ENCODE measurements at regions not wholly inside any gene's neighbourhood (a gene's known extent, or its start where the extent isn't known, plus 50 kb on each side); places are given as distances from the start of the nearest gene placed in this dataset.

GRCh38 chr2:240226672-240227537 lies 86.4 kb upstream of the OTOS start:
- H3K9me3 ChIP-seq, result no peaks in the 10 kb centered on the region
- DNase-seq, result peak in 1 of 2 donors; percentile 44
- peak in 1 of 2 donors; percentile 59 for ATAC-seq
- H3K36me3 ChIP-seq, result no peaks in the 10 kb centered on the region
- no peaks in the 10 kb centered on the region for H3K27me3 ChIP-seq
- peak overlapping the region in 1 of 4 donors; percentile 9 for H3K27ac ChIP-seq
- H3K4me3 ChIP-seq, result no peak overlapping the region
- in situ Hi-C loops (cut with MboI; ENCODE audit: low sequenced_read_pairs in 4 of 4), result loop anchor here in 3 of 4 donors (5.0 to 25.0 kb wide), 3 partner anchors 198 to 210 kb away; partner anchors contain the start of gene GPC1 (in 2 of the 3)
- TF ChIP-seq POLR2A (IDR thresholded peaks at IDR 0.05), result no peak
- TF ChIP-seq CTCF (IDR thresholded peaks at IDR 0.05 in 4 of 5, conservative IDR thresholded peaks at IDR 0.05 in 1 of 5), result no peak
- intact Hi-C loops (cut with DNase I; ENCODE audit: low total_unique reads), result no loop called here
- H3K4me1 ChIP-seq, result peaks cover 4 to 7% of the 10 kb centered on the region in 2 donors

- Histone ChIP-seq H3K36me3 (no peaks in the 10 kb centered on the region), H3K27me3 (no peaks in the 10 kb centered on the region), H3K4me3 (no peak overlapping the region), H3K9me3 (no peaks in the 10 kb centered on the region), H3K27ac (peak overlapping the region in 1 of 4 donors; percentile 9), H3K4me1 (peaks cover 4 to 5% of the 10 kb centered on the region in 2 donors)
- no peak for TF ChIP-seq CTCF (IDR thresholded peaks at IDR 0.05 in 4 of 5, conservative IDR thresholded peaks at IDR 0.05 in 1 of 5)
- no peak for TF ChIP-seq POLR2A (IDR thresholded peaks at IDR 0.05)
- in situ Hi-C loops (cut with MboI; ENCODE audit: low sequenced_read_pairs in 4 of 4) (loop anchor here in 3 of 4 donors (5.0 to 25.0 kb wide), 3 partner anchors 197 to 210 kb away; partner anchors contain the start of gene GPC1 (in 2 of the 3)), intact Hi-C loops (cut with DNase I; ENCODE audit: low total_unique reads) (no loop called here)
- no peak for DNase-seq
- no peak for ATAC-seq
Measured at GRCh38 chr2:240227538-240228428, 87.3 kb upstream of the OTOS start.

- H3K36me3 ChIP-seq, result no peaks in the 10 kb centered on the region
- no peak overlapping the region for H3K4me3 ChIP-seq
- peaks cover 3 to 4% of the 10 kb centered on the region in 2 donors for H3K4me1 ChIP-seq
- H3K27ac ChIP-seq, result no peak overlapping the region
- TF ChIP-seq CTCF (IDR thresholded peaks at IDR 0.05 in 4 of 5, conservative IDR thresholded peaks at IDR 0.05 in 1 of 5) (no peak), POLR2A (IDR thresholded peaks at IDR 0.05) (no peak)
- ATAC-seq, result no peak
- DNase-seq, result no peak
- in situ Hi-C loops (cut with MboI; ENCODE audit: low sequenced_read_pairs in 4 of 4), result loop anchor here in 3 of 4 donors (5.0 to 25.0 kb wide), 3 partner anchors 196 to 208 kb away; partner anchors contain the start of gene GPC1 (in 2 of the 3)
- H3K9me3 ChIP-seq, result no peaks in the 10 kb centered on the region
- intact Hi-C loops (cut with DNase I; ENCODE audit: low total_unique reads), result no loop called here
- no peaks in the 10 kb centered on the region for H3K27me3 ChIP-seq
Measured at GRCh38 chr2:240229005-240229404, 88.5 kb upstream of the OTOS start.

GRCh38 chr2:240229603-240230235 lies 89.3 kb upstream of the OTOS start:
- no peak overlapping the region for H3K4me3 ChIP-seq
- no peaks in the 10 kb centered on the region for H3K27me3 ChIP-seq
- H3K9me3 ChIP-seq, result no peaks in the 10 kb centered on the region
- H3K4me1 ChIP-seq, result peaks cover 9 to 11% of the 10 kb centered on the region in 2 donors
- no peak overlapping the region for H3K27ac ChIP-seq
- in situ Hi-C loops (cut with MboI; ENCODE audit: low sequenced_read_pairs in 4 of 4), result loop anchor here (5.0 to 25.0 kb wide), 3 partner anchors 195 to 208 kb away; partner anchors contain the start of gene GPC1 (in 3 of the 4)
- H3K36me3 ChIP-seq, result no peaks in the 10 kb centered on the region
- TF ChIP-seq CTCF (IDR thresholded peaks at IDR 0.05 in 4 of 5, conservative IDR thresholded peaks at IDR 0.05 in 1 of 5) (no peak), POLR2A (IDR thresholded peaks at IDR 0.05) (no peak)
- ATAC-seq (no peak), DNase-seq (no peak)
- intact Hi-C loops (cut with DNase I; ENCODE audit: low total_unique reads), result loop anchor here (5.0 kb wide), 3 partner anchors 113 to 338 kb away; partner anchors contain the start of gene RNPEPL1

Measured in gastrocnemius medialis (tissue), 4 donors.